Liver (tissue), 1 donor: ENCODE measurements at regions not wholly inside any gene's neighbourhood (a gene's known extent, or its start where the extent isn't known, plus 50 kb on each side); places are given as distances from the start of the nearest gene placed in this dataset. TPM values are rescaled to one million over a fixed set of nuclear protein-coding genes. Genes with fewer than 3 reads are reported as not detected.

Experiments
- small RNA-seq: library from RNA; depleted of rRNA; stranded (forward); fragments of <200 nt; gene quantifications from one replicate; pipeline ENCODE3, GENCODE V24; 2014

Small RNAs in the stretch of these regions (small RNA-seq; reads per million reads assigned to genes)
- gene RN7SL291P: not detected
